Panc1 (cell line): ENCODE measurements at regions not wholly inside any gene's neighbourhood (a gene's known extent, or its start where the extent isn't known, plus 50 kb on each side); places are given as distances from the start of the nearest gene placed in this dataset.

ENCODE experiments used
- ATAC-seq: fragments of 200-7000 bp; cut with Tn5 transposase; 2 replicates; pipeline ENCODE4 v1.9.1; 2020; ENCODE audit warnings: mild to moderate bottlenecking, moderate library complexity
- BruUV-seq: library from RNA; stranded (reverse); fragments of 400-500 nt; replicated peaks from 2 replicates; lab custom pipeline; 2021; lab: Mats Ljungman, UMichigan
- CTCF ChIA-PET: fragments of 300-600 bp; sonication (Branson Sonifier 250); formaldehyde crosslinking; loops from one replicate; lab custom pipeline; 2022; ENCODE audit warnings: antibody characterized with exemption; lab: Charles Lee
- POLR2A ChIA-PET: fragments of 300-600 bp; sonication (Branson Sonifier 250); formaldehyde crosslinking; loops from one replicate; lab custom pipeline; 2022; ENCODE audit warnings: antibody characterized with exemption; lab: Charles Lee
- DNase-seq: peaks from one replicate; pipeline ENCODE4 v3.0.0-alpha.2; 2010; ENCODE audit warnings: low read depth, low spot score
- H3K27ac ChIP-seq: 2 replicates; pipeline ENCODE4 v1.5.1; 2011; ENCODE audit warnings: mild to moderate bottlenecking, low read length, inconsistent platforms
- H3K27me3 ChIP-seq: fragments of 200-500 bp; sonication (Bioruptor generic); 2 replicates; pipeline ENCODE4 v1.6.0; 2014; ENCODE audit warnings: low read length, inconsistent platforms; ENCODE audit not compliant: control insufficient read depth, insufficient read depth
- H3K36me3 ChIP-seq: fragments of 200-500 bp; sonication (Bioruptor generic); 2 replicates; pipeline ENCODE4 v1.5.1; 2014; ENCODE audit warnings: inconsistent platforms, mild to moderate bottlenecking, low read length, moderate library complexity; ENCODE audit not compliant: control insufficient read depth, insufficient read depth
- H3K4me1 ChIP-seq: 2 replicates; pipeline ENCODE4 v1.5.1; 2011; ENCODE audit warnings: inconsistent platforms, mild to moderate bottlenecking, low read length, moderate library complexity; ENCODE audit not compliant: control insufficient read depth, insufficient read depth
- H3K4me3 ChIP-seq, 2 experiments: 2 replicates each; pipeline ENCODE4 v1.5.1; 2011 to 2012; ENCODE audit warnings: low read depth in 2 of 2, low read length in 2 of 2, mild to moderate bottlenecking in 2 of 2, inconsistent platforms in 1 of 2, moderate library complexity in 1 of 2
- H3K9me3 ChIP-seq: fragments of 200-500 bp; sonication (Bioruptor generic); 2 replicates; pipeline ENCODE4 v1.5.1; 2014; ENCODE audit warnings: low read depth, mild to moderate bottlenecking, inconsistent platforms, low read length, moderate library complexity; ENCODE audit not compliant: control insufficient read depth, insufficient read depth
- POLR2AphosphoS5 ChIP-seq: IDR thresholded peaks from 2 replicates; pipeline ENCODE4 v1.6.1; 2012; ENCODE audit warnings: mild to moderate bottlenecking, low read depth, low read length, moderate library complexity
- SIN3A ChIP-seq: IDR thresholded peaks from 2 replicates; pipeline ENCODE4 v1.6.1; 2012; ENCODE audit warnings: low read depth, mild to moderate bottlenecking, low read length, moderate library complexity, borderline replicate concordance; ENCODE audit not compliant: insufficient read depth
- TCF7L2 ChIP-seq: IDR thresholded peaks from 2 replicates; pipeline ENCODE4 v1.6.1; 2011; ENCODE audit warnings: mild to moderate bottlenecking, low read depth, low read length, inconsistent platforms
- in situ Hi-C: cut with HindIII; loops from 2 replicates; pipeline ENCODE4 v1.10.0; 2016; ENCODE audit warnings: low sequenced_read_pairs, low pct_unique_long_range_greater_than_20kb
- intact Hi-C: fragments of 100-400 bp; cut with micrococcal nuclease; formaldehyde crosslinking; loops from one replicate; pipeline ENCODE4 v1.10.0; 2022; ENCODE audit not compliant: unreplicated experiment
- TF ChIP-seq, protein P1 (sequence below): fragments of 450-650 bp; IDR thresholded peaks from 2 replicates; pipeline ENCODE4 v1.5.1; 2017; ENCODE audit warnings: mild to moderate bottlenecking
- TF ChIP-seq, protein P2 (sequence below), 2 experiments: IDR thresholded peaks; 2 replicates each; pipeline ENCODE4 v1.6.1; 2011 to 2012; ENCODE audit warnings: low read depth in 2 of 2, control low read depth in 1 of 2, low read length in 1 of 2, mild to moderate bottlenecking in 1 of 2, moderate library complexity in 1 of 2; ENCODE audit not compliant: insufficient read depth in 1 of 2

DNA sequence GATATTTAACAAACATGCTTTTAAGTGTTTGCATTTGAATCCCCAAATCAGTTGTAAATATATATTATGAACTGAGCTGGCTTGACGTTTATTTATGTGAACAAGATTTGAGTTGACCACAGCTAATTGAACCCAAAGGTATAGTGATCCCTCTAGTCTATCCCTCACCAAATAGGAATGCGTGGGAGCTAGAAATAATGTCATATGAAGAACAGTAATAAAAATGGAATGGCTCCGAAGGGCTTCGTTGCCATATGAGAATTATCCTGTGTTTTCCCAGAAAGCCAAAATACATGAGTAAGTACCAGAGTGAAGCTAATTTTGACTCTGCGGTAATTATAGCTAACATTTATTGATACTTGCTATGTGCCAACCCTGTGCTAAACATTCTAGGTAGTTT is 142.7 kb downstream of the ADCYAP1 start:
- ATAC-seq (no peak), DNase-seq (no peak)
- intact Hi-C loops = loop anchor here (5.0 kb wide), 1 partner anchor 60 kb away; no protein-coding TSS in a partner anchor
- in situ Hi-C loops = no loop called here
- CTCF ChIA-PET = no interaction called here
- POLR2A ChIA-PET = no interaction called here
- no peaks in the 10 kb centered on the region for H3K4me1 ChIP-seq
- no peaks in the 10 kb centered on the region for H3K9me3 ChIP-seq
- BruUV-seq = no TSS peak
- no peak overlapping the region for H3K4me3 ChIP-seq
- H3K27ac ChIP-seq = no peak overlapping the region
- no peaks in the 10 kb centered on the region for H3K36me3 ChIP-seq
- TF ChIP-seq, protein P1, sequence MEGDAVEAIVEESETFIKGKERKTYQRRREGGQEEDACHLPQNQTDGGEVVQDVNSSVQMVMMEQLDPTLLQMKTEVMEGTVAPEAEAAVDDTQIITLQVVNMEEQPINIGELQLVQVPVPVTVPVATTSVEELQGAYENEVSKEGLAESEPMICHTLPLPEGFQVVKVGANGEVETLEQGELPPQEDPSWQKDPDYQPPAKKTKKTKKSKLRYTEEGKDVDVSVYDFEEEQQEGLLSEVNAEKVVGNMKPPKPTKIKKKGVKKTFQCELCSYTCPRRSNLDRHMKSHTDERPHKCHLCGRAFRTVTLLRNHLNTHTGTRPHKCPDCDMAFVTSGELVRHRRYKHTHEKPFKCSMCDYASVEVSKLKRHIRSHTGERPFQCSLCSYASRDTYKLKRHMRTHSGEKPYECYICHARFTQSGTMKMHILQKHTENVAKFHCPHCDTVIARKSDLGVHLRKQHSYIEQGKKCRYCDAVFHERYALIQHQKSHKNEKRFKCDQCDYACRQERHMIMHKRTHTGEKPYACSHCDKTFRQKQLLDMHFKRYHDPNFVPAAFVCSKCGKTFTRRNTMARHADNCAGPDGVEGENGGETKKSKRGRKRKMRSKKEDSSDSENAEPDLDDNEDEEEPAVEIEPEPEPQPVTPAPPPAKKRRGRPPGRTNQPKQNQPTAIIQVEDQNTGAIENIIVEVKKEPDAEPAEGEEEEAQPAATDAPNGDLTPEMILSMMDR = no peak
- TF ChIP-seq SIN3A = no peak
- TF ChIP-seq, protein P2, sequence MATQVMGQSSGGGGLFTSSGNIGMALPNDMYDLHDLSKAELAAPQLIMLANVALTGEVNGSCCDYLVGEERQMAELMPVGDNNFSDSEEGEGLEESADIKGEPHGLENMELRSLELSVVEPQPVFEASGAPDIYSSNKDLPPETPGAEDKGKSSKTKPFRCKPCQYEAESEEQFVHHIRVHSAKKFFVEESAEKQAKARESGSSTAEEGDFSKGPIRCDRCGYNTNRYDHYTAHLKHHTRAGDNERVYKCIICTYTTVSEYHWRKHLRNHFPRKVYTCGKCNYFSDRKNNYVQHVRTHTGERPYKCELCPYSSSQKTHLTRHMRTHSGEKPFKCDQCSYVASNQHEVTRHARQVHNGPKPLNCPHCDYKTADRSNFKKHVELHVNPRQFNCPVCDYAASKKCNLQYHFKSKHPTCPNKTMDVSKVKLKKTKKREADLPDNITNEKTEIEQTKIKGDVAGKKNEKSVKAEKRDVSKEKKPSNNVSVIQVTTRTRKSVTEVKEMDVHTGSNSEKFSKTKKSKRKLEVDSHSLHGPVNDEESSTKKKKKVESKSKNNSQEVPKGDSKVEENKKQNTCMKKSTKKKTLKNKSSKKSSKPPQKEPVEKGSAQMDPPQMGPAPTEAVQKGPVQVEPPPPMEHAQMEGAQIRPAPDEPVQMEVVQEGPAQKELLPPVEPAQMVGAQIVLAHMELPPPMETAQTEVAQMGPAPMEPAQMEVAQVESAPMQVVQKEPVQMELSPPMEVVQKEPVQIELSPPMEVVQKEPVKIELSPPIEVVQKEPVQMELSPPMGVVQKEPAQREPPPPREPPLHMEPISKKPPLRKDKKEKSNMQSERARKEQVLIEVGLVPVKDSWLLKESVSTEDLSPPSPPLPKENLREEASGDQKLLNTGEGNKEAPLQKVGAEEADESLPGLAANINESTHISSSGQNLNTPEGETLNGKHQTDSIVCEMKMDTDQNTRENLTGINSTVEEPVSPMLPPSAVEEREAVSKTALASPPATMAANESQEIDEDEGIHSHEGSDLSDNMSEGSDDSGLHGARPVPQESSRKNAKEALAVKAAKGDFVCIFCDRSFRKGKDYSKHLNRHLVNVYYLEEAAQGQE (IDR thresholded peaks at IDR 0.05; ENCODE audit: insufficient read depth in 1 of 2, low read depth in 2 of 2, low read length in 1 of 2) = no peak
- TF ChIP-seq POLR2AphosphoS5 = no peak
- TF ChIP-seq TCF7L2 = no peak
- H3K27me3 ChIP-seq = no peaks in the 10 kb centered on the region

DNA sequence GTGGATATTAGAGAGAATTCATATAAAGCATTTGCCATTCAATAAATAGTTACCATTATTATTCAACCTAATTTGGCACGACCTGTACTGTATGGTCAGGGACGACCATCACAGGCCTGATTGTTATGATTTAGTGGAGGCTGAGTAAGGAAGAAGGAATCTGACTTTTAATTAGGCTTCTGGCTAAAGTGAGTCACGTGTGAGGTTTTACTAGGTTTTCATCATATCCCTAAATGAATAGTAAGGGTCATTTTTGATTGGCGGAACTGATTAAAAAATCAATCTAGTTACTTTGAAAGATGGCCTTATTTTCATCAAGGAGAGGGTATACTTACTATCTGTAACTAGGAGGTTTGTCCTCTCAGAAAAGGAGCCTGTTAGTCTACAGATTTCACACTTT is 143.4 kb downstream of the ADCYAP1 start:
- TF ChIP-seq TCF7L2 (no peak), POLR2AphosphoS5 (no peak), SIN3A (no peak)
- TF ChIP-seq, protein P1 = no peak
- TF ChIP-seq, protein P2 (IDR thresholded peaks at IDR 0.05; ENCODE audit: insufficient read depth in 1 of 2, low read depth in 2 of 2, low read length in 1 of 2) = no peak
- BruUV-seq = no TSS peak
- H3K9me3 ChIP-seq = no peaks in the 10 kb centered on the region
- H3K36me3 ChIP-seq = no peaks in the 10 kb centered on the region
- intact Hi-C loops = loop anchor here (5.0 kb wide), 1 partner anchor 59 kb away; no protein-coding TSS in a partner anchor
- ChIA-PET POLR2A (no interaction called here), CTCF (no interaction called here)
- no peak for DNase-seq
- H3K4me3 ChIP-seq = no peak overlapping the region
- H3K27me3 ChIP-seq = no peaks in the 10 kb centered on the region
- in situ Hi-C loops = no loop called here
- no peaks in the 10 kb centered on the region for H3K4me1 ChIP-seq
- no peak overlapping the region for H3K27ac ChIP-seq
- no peak for ATAC-seq
